ENCODE measurements at regions not wholly inside any gene's neighbourhood (a gene's known extent, or its start where the extent isn't known, plus 50 kb on each side); places are given as distances from the start of the nearest gene placed in this dataset.

GRCh38 chr13:106172176-106172905 is 363.1 kb downstream of the EFNB2 start:
- H3K79me2 ChIP-seq (ENCODE audit: low read length): no peaks in the 10 kb centered on the region
- no peak overlapping the region for H3K4me2 ChIP-seq (ENCODE audit: low read length)
- no peak overlapping the region for H3K9ac ChIP-seq (ENCODE audit: low read length)
- no peaks in the 10 kb centered on the region for H3K4me1 ChIP-seq (ENCODE audit: low read length)
- no peak overlapping the region for H2AFZ ChIP-seq (ENCODE audit: low read depth, low read length)
- no peaks in the 10 kb centered on the region for H3K36me3 ChIP-seq (replicated peaks; ENCODE audit: low read depth, low read length)
- no peaks in the 10 kb centered on the region for H3K27me3 ChIP-seq (ENCODE audit: low read depth, low read length)
- no peaks in the 10 kb centered on the region for H3K9me3 ChIP-seq (ENCODE audit: insufficient read depth, low read length)
- no peaks in the 10 kb centered on the region for H4K20me1 ChIP-seq (ENCODE audit: insufficient read depth, low read length)
- no peak for TF ChIP-seq CTCF (IDR thresholded peaks at IDR 0.05; ENCODE audit: low read depth, low read length)
- TF ChIP-seq EZH2phosphoT487 (IDR thresholded peaks at IDR 0.05; ENCODE audit: low read depth): no peak
- no peak overlapping the region for H3K27ac ChIP-seq (ENCODE audit: low read length)
- H3K4me3 ChIP-seq (ENCODE audit: low read length): no peak overlapping the region

GRCh38 chr13:106163426-106163825 is 372.0 kb downstream of the EFNB2 start:
- no peak for TF ChIP-seq EZH2phosphoT487 (IDR thresholded peaks at IDR 0.05; ENCODE audit: low read depth)
- no peak for TF ChIP-seq CTCF (IDR thresholded peaks at IDR 0.05; ENCODE audit: low read depth, low read length)
- no peaks in the 10 kb centered on the region for H3K79me2 ChIP-seq (ENCODE audit: low read length)
- no peaks in the 10 kb centered on the region for H3K27me3 ChIP-seq (ENCODE audit: low read depth, low read length)
- no peaks in the 10 kb centered on the region for H3K4me1 ChIP-seq (ENCODE audit: low read length)
- H3K27ac ChIP-seq (ENCODE audit: low read length): no peak overlapping the region
- H3K36me3 ChIP-seq (replicated peaks; ENCODE audit: low read depth, low read length): no peaks in the 10 kb centered on the region
- H3K4me2 ChIP-seq (ENCODE audit: low read length): no peak overlapping the region
- H3K4me3 ChIP-seq (ENCODE audit: low read length): no peak overlapping the region
- H4K20me1 ChIP-seq (ENCODE audit: insufficient read depth, low read length): no peaks in the 10 kb centered on the region
- no peak overlapping the region for H3K9ac ChIP-seq (ENCODE audit: low read length)
- H3K9me3 ChIP-seq (ENCODE audit: insufficient read depth, low read length): no peaks in the 10 kb centered on the region
- H2AFZ ChIP-seq (ENCODE audit: low read depth, low read length): no peak overlapping the region

- H3K27ac ChIP-seq (ENCODE audit: low read length): no peak overlapping the region
- no peaks in the 10 kb centered on the region for H3K27me3 ChIP-seq (ENCODE audit: low read depth, low read length)
- H3K79me2 ChIP-seq (ENCODE audit: low read length): no peaks in the 10 kb centered on the region
- H3K9me3 ChIP-seq (ENCODE audit: insufficient read depth, low read length): no peaks in the 10 kb centered on the region
- H3K4me1 ChIP-seq (ENCODE audit: low read length): no peaks in the 10 kb centered on the region
- H3K4me3 ChIP-seq (ENCODE audit: low read length): no peak overlapping the region
- no peaks in the 10 kb centered on the region for H3K36me3 ChIP-seq (replicated peaks; ENCODE audit: low read depth, low read length)
- H3K4me2 ChIP-seq (ENCODE audit: low read length): no peak overlapping the region
- H2AFZ ChIP-seq (ENCODE audit: low read depth, low read length): no peak overlapping the region
- H4K20me1 ChIP-seq (ENCODE audit: insufficient read depth, low read length): no peaks in the 10 kb centered on the region
- TF ChIP-seq CTCF (IDR thresholded peaks at IDR 0.05; ENCODE audit: low read depth, low read length) (no peak), EZH2phosphoT487 (IDR thresholded peaks at IDR 0.05; ENCODE audit: low read depth) (no peak)
- no peak overlapping the region for H3K9ac ChIP-seq (ENCODE audit: low read length)
Observed at GRCh38 chr13:106161146-106161545, 374.3 kb downstream of the EFNB2 start.

- Histone ChIP-seq H2AFZ (ENCODE audit: low read depth, low read length) (no peak overlapping the region), H3K79me2 (ENCODE audit: low read length) (no peaks in the 10 kb centered on the region), H4K20me1 (ENCODE audit: insufficient read depth, low read length) (no peaks in the 10 kb centered on the region), H3K9me3 (ENCODE audit: insufficient read depth, low read length) (no peaks in the 10 kb centered on the region), H3K9ac (ENCODE audit: low read length) (no peak overlapping the region), H3K4me2 (ENCODE audit: low read length) (no peak overlapping the region), H3K4me1 (ENCODE audit: low read length) (no peaks in the 10 kb centered on the region), H3K27me3 (ENCODE audit: low read depth, low read length) (no peaks in the 10 kb centered on the region), H3K4me3 (ENCODE audit: low read length) (no peak overlapping the region), H3K27ac (ENCODE audit: low read length) (no peak overlapping the region), H3K36me3 (replicated peaks; ENCODE audit: low read depth, low read length) (no peaks in the 10 kb centered on the region)
- TF ChIP-seq EZH2phosphoT487 (IDR thresholded peaks at IDR 0.05; ENCODE audit: low read depth): no peak
- TF ChIP-seq CTCF (IDR thresholded peaks at IDR 0.05; ENCODE audit: low read depth, low read length): no peak
Observed at GRCh38 chr13:106159295-106160195, 375.9 kb downstream of the EFNB2 start.

Measured in OCI-LY3 (cell line).